GM23248 (cell line): ENCODE measurements at regions not wholly inside any gene's neighbourhood (a gene's known extent, or its start where the extent isn't known, plus 50 kb on each side); places are given as distances from the start of the nearest gene placed in this dataset. TPM values are rescaled to one million over a fixed set of nuclear protein-coding genes. Genes with fewer than 3 reads are reported as not detected.

Source experiments
- DNase-seq: peaks from one replicate; pipeline ENCODE4 v3.0.0-alpha.2; 2015
- H2AFZ ChIP-seq: fragments of 200-600 bp; sonication (generic); 2 replicates; pipeline ENCODE4 v1.6.1; 2016; ENCODE audit warnings: antibody characterized with exemption
- H3F3A ChIP-seq: fragments of 200-600 bp; sonication (generic); 2 replicates; pipeline ENCODE4 v1.6.1; 2016; ENCODE audit warnings: mild to moderate bottlenecking, antibody characterized with exemption, mixed run types; ENCODE audit not compliant: insufficient read depth
- H3K27ac ChIP-seq: fragments of 200-600 bp; sonication (generic); 2 replicates; pipeline ENCODE4 v1.5.1; 2016; ENCODE audit warnings: mild to moderate bottlenecking
- H3K27me3 ChIP-seq: fragments of 200-600 bp; sonication (generic); replicated peaks from 2 replicates; pipeline ENCODE4 v1.6.1; 2016; ENCODE audit warnings: mild to moderate bottlenecking; ENCODE audit not compliant: insufficient read depth
- H3K36me3 ChIP-seq: fragments of 200-600 bp; sonication (generic); 2 replicates; pipeline ENCODE4 v1.6.1; 2016; ENCODE audit warnings: low read depth, mild to moderate bottlenecking
- H3K4me1 ChIP-seq: fragments of 200-600 bp; sonication (generic); 2 replicates; pipeline ENCODE4 v1.6.1; 2016; ENCODE audit warnings: mild to moderate bottlenecking; ENCODE audit not compliant: insufficient read depth
- H3K4me2 ChIP-seq: fragments of 200-600 bp; sonication (generic); one replicate; pipeline ENCODE4 v1.6.1; 2016; ENCODE audit warnings: mild to moderate bottlenecking; ENCODE audit not compliant: unreplicated experiment
- H3K4me3 ChIP-seq: fragments of 200-600 bp; sonication (generic); 2 replicates; pipeline ENCODE4 v1.5.1; 2016; ENCODE audit warnings: mild to moderate bottlenecking
- H3K79me2 ChIP-seq: fragments of 200-600 bp; sonication (generic); 2 replicates; pipeline ENCODE4 v1.6.1; 2016; ENCODE audit warnings: mild to moderate bottlenecking; ENCODE audit not compliant: insufficient read depth
- H3K9ac ChIP-seq: fragments of 200-600 bp; sonication (generic); 2 replicates; pipeline ENCODE4 v1.6.1; 2016; ENCODE audit warnings: mild to moderate bottlenecking
- H3K9me2 ChIP-seq: fragments of 200-600 bp; sonication (generic); 2 replicates; pipeline ENCODE4 v1.6.1; 2016; ENCODE audit warnings: mixed run types, mild to moderate bottlenecking, moderate library complexity; ENCODE audit not compliant: insufficient read depth
- H3K9me3 ChIP-seq: fragments of 200-600 bp; sonication (generic); one replicate; pipeline ENCODE4 v1.6.1; 2017; ENCODE audit warnings: low read depth
- H4K20me1 ChIP-seq: fragments of 200-600 bp; sonication (generic); 2 replicates; pipeline ENCODE4 v1.6.0; 2016; ENCODE audit not compliant: insufficient read depth
- EZH2 ChIP-seq: fragments of 200-600 bp; sonication (generic); IDR thresholded peaks from 2 replicates; pipeline ENCODE4 v1.6.1; 2018; ENCODE audit warnings: antibody characterized with exemption, mild to moderate bottlenecking; ENCODE audit not compliant: insufficient read depth, poor library complexity, severe bottlenecking
- EZH2phosphoT487 ChIP-seq: fragments of 200-600 bp; sonication (generic); IDR thresholded peaks from 2 replicates; pipeline ENCODE4 v1.6.1; 2018; ENCODE audit warnings: antibody characterized with exemption, moderate library complexity, mild to moderate bottlenecking, low read depth; ENCODE audit not compliant: insufficient read depth
- WGBS, 2 experiments: methylation state at CpG; one replicate each; pipeline ENCODE4 v1.1.6; 2015 to 2017; ENCODE audit warnings: low lambda C conversion rate in 2 of 2, low coverage in 1 of 2; ENCODE audit errors: missing lambda C conversion rate in 2 of 2; 5-methylcytosine and 5-hydroxymethylcytosine counted together
- in situ Hi-C: fragments of 300-500 bp; cut with MboI; formaldehyde crosslinking; loops from 2 replicates; pipeline ENCODE4 v1.15.0; 2020
- small RNA-seq: library from RNA; depleted of rRNA; stranded (forward); fragments of <200 nt; gene quantifications from one replicate; pipeline ENCODE3, GENCODE V24; 2014; ENCODE audit warnings: low read depth, low replicate concordance

DNA sequence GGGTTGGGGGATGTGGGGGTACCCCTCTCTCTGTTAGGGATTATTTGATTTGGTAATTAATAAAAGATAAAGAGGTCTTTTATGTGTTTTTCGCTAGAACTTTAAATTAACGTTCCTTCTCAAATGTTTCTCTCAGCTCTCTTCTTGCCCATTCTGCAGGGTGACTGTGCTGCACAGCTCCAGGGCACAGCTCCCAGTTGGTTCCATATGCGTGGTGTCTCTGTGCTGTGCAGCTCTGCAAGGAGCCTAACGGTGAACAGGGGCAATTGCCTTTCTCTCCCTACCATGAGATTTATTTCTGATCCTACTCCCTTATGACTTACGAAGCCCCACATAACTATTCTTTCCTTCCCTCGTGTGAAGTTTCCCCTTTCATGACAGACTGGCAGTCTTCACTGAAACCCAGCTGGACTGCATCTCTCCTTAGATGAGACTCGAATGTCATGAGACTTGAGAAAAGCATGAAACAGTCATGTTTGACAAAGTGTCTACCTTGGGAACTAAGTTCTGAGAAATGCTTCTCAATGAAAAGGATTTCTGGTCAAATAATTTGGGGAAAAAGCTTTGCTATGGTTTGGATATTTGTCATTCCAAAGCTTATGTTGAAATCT is 50.2 kb upstream of the SPRY1 start:
- Histone ChIP-seq H3K27ac (no peak overlapping the region), H3K9ac (no peak overlapping the region), H3K4me3 (no peak overlapping the region), H3K27me3 (no peaks in the 10 kb centered on the region), H3K79me2 (no peaks in the 10 kb centered on the region), H3K36me3 (no peaks in the 10 kb centered on the region), H3K4me2 (no peak overlapping the region), H3K9me2 (no peaks in the 10 kb centered on the region), H3F3A (no peaks in the 10 kb centered on the region; the same call in 1 of the 2 replicates), H3K4me1 (no peaks in the 10 kb centered on the region), H3K9me3 (no peaks in the 10 kb centered on the region), H4K20me1 (no peaks in the 10 kb centered on the region), H2AFZ (0 out of 2 replicates have a peak overlapping the region, but pooled peaks have one; percentile 11)
- no peak for DNase-seq
- WGBS, 2 experiments: 29 to 31% methylated on average over 7 of the region's 7 CpGs
- in situ Hi-C loops: no loop called here
- TF ChIP-seq EZH2phosphoT487: no peak
- no peak for TF ChIP-seq EZH2

Small RNAs in the stretch of these regions (small RNA-seq; reads per million reads assigned to genes)
- gene AC026402.1: not detected
